Left ventricle myocardium inferior (tissue), 1 donor: ENCODE measurements at regions not wholly inside any gene's neighbourhood (a gene's known extent, or its start where the extent isn't known, plus 50 kb on each side); places are given as distances from the start of the nearest gene placed in this dataset.

ENCODE experiments used
- DNase-seq: peaks from one replicate; pipeline ENCODE4 v3.0.0-alpha.2; 2020
- H3K27ac ChIP-seq: fragments of 200-600 bp; replicated peaks from 2 replicates; pipeline ENCODE4 v1.8.0; 2021
- H3K27me3 ChIP-seq: fragments of 200-600 bp; 2 replicates; pipeline ENCODE4 v1.8.0; 2021; ENCODE audit warnings: low read depth
- H3K36me3 ChIP-seq: fragments of 200-600 bp; 2 replicates; pipeline ENCODE4 v1.8.0; 2021
- H3K4me1 ChIP-seq: fragments of 200-600 bp; 2 replicates; pipeline ENCODE4 v1.8.0; 2021
- H3K4me3 ChIP-seq: fragments of 200-600 bp; 2 replicates; pipeline ENCODE4 v1.8.0; 2021; ENCODE audit warnings: mild to moderate bottlenecking, moderate library complexity
- H3K9me3 ChIP-seq: fragments of 200-600 bp; replicated peaks from 2 replicates; pipeline ENCODE4 v1.8.0; 2021
- CTCF ChIP-seq: fragments of 200-600 bp; IDR thresholded peaks from 2 replicates; pipeline ENCODE4 v1.8.0; 2021; ENCODE audit warnings: antibody characterized with exemption, mild to moderate bottlenecking, borderline replicate concordance
- intact Hi-C: fragments of 100-400 bp; cut with micrococcal nuclease; formaldehyde crosslinking; loops from one replicate; pipeline ENCODE4 v1.11.0; 2022
- donor health status: DM: no; HTN: yes; CAD: no; lungs with severe emphysema.

GRCh38 chr1:209513226-209513625 lies 70.3 kb upstream of the CAMK1G start:
- Histone ChIP-seq H3K27ac (no peak overlapping the region), H3K4me1 (no peaks in the 10 kb centered on the region), H3K9me3 (peaks cover 3% of the 10 kb centered on the region), H3K27me3 (peaks cover 34% of the 10 kb centered on the region), H3K36me3 (no peaks in the 10 kb centered on the region), H3K4me3 (no peak overlapping the region)
- intact Hi-C loops = no loop called here
- peak; percentile 53 for TF ChIP-seq CTCF
- no peak for DNase-seq

- intact Hi-C loops = no loop called here
- no peak for TF ChIP-seq CTCF
- no peaks in the 10 kb centered on the region for H3K4me1 ChIP-seq
- peaks cover 31% of the 10 kb centered on the region for H3K27me3 ChIP-seq
- H3K27ac ChIP-seq = no peak overlapping the region
- peaks cover 6% of the 10 kb centered on the region for H3K9me3 ChIP-seq
- no peaks in the 10 kb centered on the region for H3K36me3 ChIP-seq
- no peak for DNase-seq
- no peak overlapping the region for H3K4me3 ChIP-seq
Observed at GRCh38 chr1:209516771-209517680, 66.5 kb upstream of the CAMK1G start.

- Histone ChIP-seq H3K9me3 (peaks cover 6% of the 10 kb centered on the region), H3K4me1 (no peaks in the 10 kb centered on the region), H3K36me3 (no peaks in the 10 kb centered on the region), H3K27ac (no peak overlapping the region), H3K27me3 (peaks cover 31% of the 10 kb centered on the region), H3K4me3 (no peak overlapping the region)
- intact Hi-C loops = no loop called here
- DNase-seq = no peak
- TF ChIP-seq CTCF = no peak
Observed at GRCh38 chr1:209517681-209518050, 65.8 kb upstream of the CAMK1G start.

- TF ChIP-seq CTCF = no peak
- Histone ChIP-seq H3K4me3 (no peak overlapping the region), H3K4me1 (no peaks in the 10 kb centered on the region), H3K27me3 (peaks cover 26% of the 10 kb centered on the region), H3K36me3 (no peaks in the 10 kb centered on the region), H3K27ac (no peak overlapping the region), H3K9me3 (peaks cover 6% of the 10 kb centered on the region)
- DNase-seq = no peak
- intact Hi-C loops = no loop called here
Observed at GRCh38 chr1:209519786-209520185, 63.7 kb upstream of the CAMK1G start.

GRCh38 chr1:209522826-209523225 lies 60.7 kb upstream of the CAMK1G start:
- intact Hi-C loops = no loop called here
- H3K27me3 ChIP-seq = peaks cover 30% of the 10 kb centered on the region

More at GRCh38 chr1:209522826-209523225, 60.7 kb upstream of the CAMK1G start:
- Histone ChIP-seq H3K36me3 (no peaks in the 10 kb centered on the region), H3K4me3 (no peak overlapping the region), H3K27ac (no peak overlapping the region), H3K9me3 (peaks cover 6% of the 10 kb centered on the region), H3K4me1 (no peaks in the 10 kb centered on the region)
- DNase-seq = no peak
- no peak for TF ChIP-seq CTCF
